Gastroesophageal sphincter (tissue), 4 donors: ENCODE measurements at regions not wholly inside any gene's neighbourhood (a gene's known extent, or its start where the extent isn't known, plus 50 kb on each side); places are given as distances from the start of the nearest gene placed in this dataset.

ENCODE experiments used
- ATAC-seq: fragments of 150-250 bp; one replicate; pipeline ENCODE4 v1.9.1; 2016; ENCODE audit warnings: mild to moderate bottlenecking, moderate library complexity
- H3K27ac ChIP-seq, 4 donors: fragments of 200-600 bp; sonication (generic) in 3 of 4; 1 replicate in 3 of 4; 2 replicates in 1 of 4; pipeline ENCODE4 v1.5.1; 2016 to 2019
- H3K27me3 ChIP-seq: fragments of 200-600 bp; sonication (generic); one replicate; pipeline ENCODE4 v1.5.1; 2019
- H3K36me3 ChIP-seq, 2 donors: fragments of 200-600 bp; sonication (generic); one replicate each; pipeline ENCODE4 v1.5.1; 2019; ENCODE audit warnings: control low read depth in 1 of 2
- H3K4me1 ChIP-seq, 3 donors: fragments of 200-600 bp; sonication (generic); 1 replicate in 2 of 3; 2 replicates in 1 of 3; pipeline ENCODE4 v1.5.1; 2016 to 2019; ENCODE audit warnings: control low read depth in 2 of 3
- H3K4me3 ChIP-seq, 2 donors: fragments of 200-600 bp; sonication (generic); one replicate each; pipeline ENCODE4 v1.5.1; 2019; ENCODE audit warnings: mild to moderate bottlenecking in 1 of 2, moderate library complexity in 1 of 2
- H3K9me3 ChIP-seq, 3 donors: fragments of 200-600 bp; sonication (generic); one replicate each; pipeline ENCODE4 v1.5.1; 2017 to 2019; ENCODE audit warnings: control low read depth in 2 of 3
- EP300 ChIP-seq: sonication (generic); formaldehyde crosslinking; IDR thresholded peaks from one replicate; pipeline ENCODE4 v1.6.1; 2017; ENCODE audit warnings: antibody characterized with exemption, mild to moderate bottlenecking
- POLR2A ChIP-seq, 2 donors: fragments of 450-650 bp; IDR thresholded peaks; one replicate each; pipeline ENCODE4 v1.6.1; 2017; ENCODE audit warnings: antibody characterized with exemption in 2 of 2, mild to moderate bottlenecking in 2 of 2, moderate library complexity in 1 of 2
- POLR2AphosphoS5 ChIP-seq: sonication (generic); formaldehyde crosslinking; IDR thresholded peaks from one replicate; pipeline ENCODE4 v1.6.1; 2017; ENCODE audit warnings: antibody characterized with exemption
- WGBS, 2 donors: methylation state at CpG; one replicate each; pipeline ENCODE4 v1.1.5; 2018; ENCODE audit warnings: low coverage in 1 of 2; 5-methylcytosine and 5-hydroxymethylcytosine counted together
- TF ChIP-seq, protein P1 (sequence below), 4 experiments: fragments of 200-600 bp in 2 of 4; fragments of 450-650 bp in 2 of 4; sonication (generic) in 1 of 4; IDR thresholded peaks; one replicate each; pipeline ENCODE4 v1.5.1; 2017 to 2019; ENCODE audit warnings: antibody characterized with exemption in 4 of 4, mild to moderate bottlenecking in 2 of 4, moderate library complexity in 2 of 4

DNA sequence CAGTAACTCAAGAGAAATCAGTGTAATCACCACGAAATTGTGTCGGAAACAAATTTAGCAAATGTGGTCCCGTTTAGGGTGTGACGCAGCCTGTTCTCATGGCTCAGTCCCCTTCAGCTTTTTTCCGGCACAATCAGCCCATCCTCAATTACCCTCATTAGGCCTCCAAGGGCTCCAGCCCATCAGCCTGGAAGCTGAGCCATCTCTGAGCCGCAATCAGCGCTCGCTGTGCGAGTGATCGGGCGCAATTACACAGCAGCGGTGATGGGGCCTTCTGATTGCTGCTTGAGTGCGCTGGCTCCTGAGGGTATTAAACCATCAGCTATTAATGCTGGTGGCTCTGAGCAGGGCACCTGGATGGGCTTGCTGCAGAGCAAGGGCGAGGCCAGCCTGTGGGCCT, 55.6 kb downstream of the PLXNA1 start:
- TF ChIP-seq POLR2A (IDR thresholded peaks at IDR 0.05) (no peak), EP300 (no peak)
- TF ChIP-seq, protein P1, sequence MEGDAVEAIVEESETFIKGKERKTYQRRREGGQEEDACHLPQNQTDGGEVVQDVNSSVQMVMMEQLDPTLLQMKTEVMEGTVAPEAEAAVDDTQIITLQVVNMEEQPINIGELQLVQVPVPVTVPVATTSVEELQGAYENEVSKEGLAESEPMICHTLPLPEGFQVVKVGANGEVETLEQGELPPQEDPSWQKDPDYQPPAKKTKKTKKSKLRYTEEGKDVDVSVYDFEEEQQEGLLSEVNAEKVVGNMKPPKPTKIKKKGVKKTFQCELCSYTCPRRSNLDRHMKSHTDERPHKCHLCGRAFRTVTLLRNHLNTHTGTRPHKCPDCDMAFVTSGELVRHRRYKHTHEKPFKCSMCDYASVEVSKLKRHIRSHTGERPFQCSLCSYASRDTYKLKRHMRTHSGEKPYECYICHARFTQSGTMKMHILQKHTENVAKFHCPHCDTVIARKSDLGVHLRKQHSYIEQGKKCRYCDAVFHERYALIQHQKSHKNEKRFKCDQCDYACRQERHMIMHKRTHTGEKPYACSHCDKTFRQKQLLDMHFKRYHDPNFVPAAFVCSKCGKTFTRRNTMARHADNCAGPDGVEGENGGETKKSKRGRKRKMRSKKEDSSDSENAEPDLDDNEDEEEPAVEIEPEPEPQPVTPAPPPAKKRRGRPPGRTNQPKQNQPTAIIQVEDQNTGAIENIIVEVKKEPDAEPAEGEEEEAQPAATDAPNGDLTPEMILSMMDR (IDR thresholded peaks at IDR 0.05): no peak
- Histone ChIP-seq H3K36me3 (peaks cover 0 to 16% of the 10 kb centered on the region in 2 donors), H3K27ac (no peak overlapping the region), H3K4me1 (peaks cover 0 to 16% (median under 1%) of the 10 kb centered on the region in 3 donors), H3K9me3 (no peaks in the 10 kb centered on the region), H3K27me3 (no peaks in the 10 kb centered on the region), H3K4me3 (no peak overlapping the region)
- no peak for ATAC-seq
- WGBS, 2 donors: 67 to 90% methylated on average over 1 to 2 of the region's 14 CpGs

DNA sequence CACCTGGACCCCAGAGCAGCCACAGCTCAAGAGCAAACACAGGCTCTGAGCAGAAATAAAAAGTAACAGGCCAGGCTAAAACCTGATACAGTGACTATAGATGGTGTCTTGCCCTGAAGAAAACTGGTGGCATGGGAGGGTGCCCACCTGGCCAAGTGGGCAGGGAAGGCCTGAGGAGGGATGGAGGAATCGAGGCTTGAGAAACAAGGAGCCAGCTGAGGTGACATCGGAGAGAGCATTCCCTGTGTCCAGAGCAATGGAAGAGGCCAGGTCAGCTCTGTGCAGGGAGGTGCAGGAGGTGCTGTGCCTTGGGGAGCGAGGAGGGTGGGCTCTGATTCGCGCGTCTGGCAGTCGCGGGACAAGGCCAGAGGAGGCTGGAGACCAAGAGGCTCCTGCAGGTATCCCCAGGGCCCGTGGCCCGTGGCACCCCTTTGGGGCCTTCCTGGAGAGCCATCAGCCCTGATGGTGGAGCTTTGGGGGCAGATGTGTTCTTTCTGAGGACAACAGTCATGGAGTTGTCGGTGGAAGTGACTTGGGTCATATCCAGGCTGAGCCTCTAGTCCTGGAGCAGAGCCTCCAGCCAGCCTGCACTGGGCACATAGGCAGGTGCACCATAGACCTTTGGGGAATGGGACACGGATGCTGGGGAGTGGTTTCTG, 56.1 kb downstream of the PLXNA1 start:
- no peaks in the 10 kb centered on the region for H3K9me3 ChIP-seq
- no peak for ATAC-seq
- TF ChIP-seq POLR2AphosphoS5 (no peak), EP300 (no peak), POLR2A (IDR thresholded peaks at IDR 0.05) (no peak)
- TF ChIP-seq, protein P1 (IDR thresholded peaks at IDR 0.05): no peak

DNA sequence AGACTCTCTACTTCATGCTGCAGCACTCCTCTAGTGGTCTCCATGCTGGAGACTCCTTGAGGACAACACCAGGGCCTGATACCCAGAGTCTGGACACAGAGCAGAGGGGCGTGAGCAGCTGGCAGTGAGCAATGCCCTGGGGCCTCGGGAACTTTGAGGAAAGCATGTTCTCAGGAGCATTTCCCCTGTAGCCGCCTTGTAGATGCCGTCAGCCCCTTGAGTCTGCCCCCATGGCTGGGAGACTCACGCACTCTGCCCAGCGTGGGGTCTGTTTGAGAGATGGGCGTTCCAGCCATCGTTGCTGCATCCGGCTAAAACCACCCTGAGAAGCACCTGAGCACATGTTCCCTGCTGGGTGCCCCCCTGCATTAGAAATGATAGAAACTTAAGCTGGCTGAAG, 56.8 kb downstream of the PLXNA1 start:
- no peak overlapping the region for H3K27ac ChIP-seq
- peaks cover 0 to 3% of the 10 kb centered on the region in 2 donors for H3K36me3 ChIP-seq
- H3K9me3 ChIP-seq: no peaks in the 10 kb centered on the region
- peaks cover 0 to 25% (median 10%) of the 10 kb centered on the region in 3 donors for H3K4me1 ChIP-seq
- H3K27me3 ChIP-seq: no peaks in the 10 kb centered on the region
- no peak for ATAC-seq
- WGBS, 2 donors: 100% methylated on average over 1 of the region's 9 CpGs; no CpG with 5 or more reads in 1 of the 2 donors
- no peak for TF ChIP-seq EP300
- TF ChIP-seq POLR2A (IDR thresholded peaks at IDR 0.05): no peak
- TF ChIP-seq POLR2AphosphoS5: no peak
- TF ChIP-seq, protein P1 (IDR thresholded peaks at IDR 0.05): no peak
- no peak overlapping the region for H3K4me3 ChIP-seq

More for the DNA sequence above, 56.1 kb downstream of the PLXNA1 start:
- H3K27ac ChIP-seq: no peak overlapping the region
- 82 to 96% methylated on average over 8 of the region's 12 CpGs for WGBS, 2 donors
- H3K36me3 ChIP-seq: peaks cover 0 to 10% of the 10 kb centered on the region in 2 donors
- H3K27me3 ChIP-seq: no peaks in the 10 kb centered on the region
- H3K4me3 ChIP-seq: no peak overlapping the region
- H3K4me1 ChIP-seq: peaks cover 0 to 22% (median 6%) of the 10 kb centered on the region in 3 donors

DNA sequence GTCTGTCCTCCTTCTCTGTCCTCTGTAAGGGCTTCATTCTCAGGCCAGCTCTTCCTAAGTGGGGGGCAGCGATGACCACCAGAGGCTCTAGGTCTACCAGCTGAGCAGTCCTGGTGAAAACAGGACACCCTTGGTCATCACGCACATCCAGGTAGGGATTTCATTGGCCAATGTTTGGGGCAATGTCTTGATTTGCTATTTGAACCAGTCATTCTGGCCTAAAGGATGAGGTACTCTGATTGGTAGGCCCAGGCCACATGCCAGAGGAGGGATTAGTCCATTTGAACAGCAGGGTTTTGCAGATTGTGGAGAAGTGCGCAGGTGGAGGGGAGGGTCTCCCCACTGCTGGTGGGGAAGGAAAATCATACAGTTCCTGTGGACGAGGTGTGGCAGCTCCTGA, 57.3 kb downstream of the PLXNA1 start:
- H3K27me3 ChIP-seq: no peaks in the 10 kb centered on the region
- H3K27ac ChIP-seq: no peak overlapping the region
- 83 to 100% methylated on average over 1 to 2 of the region's 4 CpGs for WGBS, 2 donors
- H3K4me3 ChIP-seq: no peak overlapping the region
- no peaks in the 10 kb centered on the region for H3K36me3 ChIP-seq
- H3K9me3 ChIP-seq: no peaks in the 10 kb centered on the region
- no peak for ATAC-seq
- H3K4me1 ChIP-seq: peaks cover 0 to 29% (median 10%) of the 10 kb centered on the region in 3 donors
- no peak for TF ChIP-seq POLR2A (IDR thresholded peaks at IDR 0.05)
- no peak for TF ChIP-seq POLR2AphosphoS5
- TF ChIP-seq EP300: no peak
- TF ChIP-seq, protein P1 (IDR thresholded peaks at IDR 0.05): no peak

DNA sequence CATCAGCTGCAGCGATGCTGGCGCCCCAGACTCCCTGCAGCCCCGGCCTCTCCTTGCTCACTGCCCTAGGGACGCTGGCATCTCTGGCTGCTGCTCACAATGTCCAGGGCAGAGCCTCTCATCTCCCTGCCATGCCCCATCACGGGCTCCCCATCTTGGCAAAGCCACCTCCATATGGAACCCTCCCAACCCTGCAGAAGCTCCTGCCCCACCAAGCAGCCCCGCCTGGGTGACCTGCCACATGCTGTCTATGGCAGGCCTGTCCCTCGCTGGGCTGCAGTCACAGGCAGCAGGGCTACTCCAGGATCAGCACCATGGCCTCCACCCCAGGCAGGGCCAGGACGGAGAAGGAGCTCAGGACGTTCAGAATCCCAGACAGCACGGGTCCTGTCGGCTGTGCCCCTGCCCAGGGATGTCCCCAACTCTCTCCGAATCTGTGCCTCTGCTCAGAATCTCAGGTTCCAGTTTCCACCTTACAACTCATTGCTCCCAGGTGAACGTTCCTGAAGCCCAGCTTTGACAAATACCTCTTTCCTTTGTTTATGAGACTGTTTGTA, 58.4 kb downstream of the PLXNA1 start:
- Histone ChIP-seq H3K27ac (no peak overlapping the region), H3K36me3 (no peaks in the 10 kb centered on the region), H3K9me3 (no peaks in the 10 kb centered on the region), H3K27me3 (no peaks in the 10 kb centered on the region), H3K4me3 (no peak overlapping the region), H3K4me1 (peaks cover 0 to 37% (median 10%) of the 10 kb centered on the region in 3 donors)
- TF ChIP-seq EP300: no peak
- no peak for TF ChIP-seq POLR2AphosphoS5
- TF ChIP-seq POLR2A (IDR thresholded peaks at IDR 0.05): no peak
- TF ChIP-seq, protein P1 (IDR thresholded peaks at IDR 0.05): no peak
- no peak for ATAC-seq
- WGBS, 2 donors: 82 to 91% methylated on average over 8 to 11 of the region's 13 CpGs
